Breast epithelium (tissue), 3 donors: ENCODE measurements at regions not wholly inside any gene's neighbourhood (a gene's known extent, or its start where the extent isn't known, plus 50 kb on each side); places are given as distances from the start of the nearest gene placed in this dataset.

Experiments used
- CTCF ChIP-seq, 3 donors: fragments of 450-650 bp; IDR thresholded peaks; one replicate each; pipeline ENCODE4 v1.5.1; 2016 to 2017; ENCODE audit warnings: antibody characterized with exemption in 3 of 3, mild to moderate bottlenecking in 3 of 3, moderate library complexity in 3 of 3
- POLR2A ChIP-seq: fragments of 450-650 bp; IDR thresholded peaks from one replicate; pipeline ENCODE4 v1.6.1; 2016; ENCODE audit warnings: antibody characterized with exemption, mild to moderate bottlenecking, moderate library complexity
- POLR2AphosphoS5 ChIP-seq, 3 donors: sonication (generic); formaldehyde crosslinking; IDR thresholded peaks; one replicate each; pipeline ENCODE4 v1.6.1; 2017; ENCODE audit warnings: antibody characterized with exemption in 3 of 3

- TF ChIP-seq CTCF (IDR thresholded peaks at IDR 0.05) (no peak), POLR2AphosphoS5 (IDR thresholded peaks at IDR 0.05) (no peak), POLR2A (no peak)
Observed at GRCh38 chr1:112250892-112251291, 145.1 kb upstream of the CTTNBP2NL start.
